Uterus (tissue), 2 donors: ENCODE measurements at regions not wholly inside any gene's neighbourhood (a gene's known extent, or its start where the extent isn't known, plus 50 kb on each side); places are given as distances from the start of the nearest gene placed in this dataset.

ENCODE experiments used
- CTCF ChIP-seq, 4 experiments: fragments of 200-600 bp in 2 of 4; fragments of 450-650 bp in 2 of 4; sonication (generic) in 2 of 4; IDR thresholded peaks; one replicate each; pipeline ENCODE4 v1.5.1; 2016 to 2019; ENCODE audit warnings: antibody characterized with exemption in 4 of 4, mild to moderate bottlenecking in 2 of 4, moderate library complexity in 1 of 4
- POLR2A ChIP-seq, 2 donors: fragments of 450-650 bp; IDR thresholded peaks; one replicate each; pipeline ENCODE4 v1.6.1; 2016; ENCODE audit warnings: antibody characterized with exemption in 2 of 2, mild to moderate bottlenecking in 1 of 2, moderate library complexity in 1 of 2

DNA sequence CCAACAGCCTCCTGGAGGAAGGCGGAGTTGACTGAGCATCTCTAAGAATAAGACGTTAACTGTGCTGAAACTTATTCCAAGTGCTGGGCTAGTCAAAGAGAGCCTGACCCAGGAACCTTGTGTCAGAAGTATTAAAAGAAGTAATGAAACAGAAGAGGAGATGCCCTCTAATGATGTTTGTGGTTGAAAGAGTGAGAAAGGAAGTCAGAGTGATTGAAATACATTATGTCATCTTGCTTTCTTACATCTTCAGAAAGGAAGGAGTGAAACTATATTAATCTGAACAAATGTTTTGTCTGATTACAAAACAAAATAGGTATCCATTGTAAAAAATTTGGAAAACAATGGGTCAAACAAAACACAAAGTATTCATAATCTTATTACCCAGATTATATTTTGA, 460.7 kb downstream of the NTRK2 start:
- TF ChIP-seq CTCF (IDR thresholded peaks at IDR 0.05) (no peak), POLR2A (IDR thresholded peaks at IDR 0.05) (no peak)
